Heart left ventricle (tissue), 13 donors: ENCODE measurements at regions not wholly inside any gene's neighbourhood (a gene's known extent, or its start where the extent isn't known, plus 50 kb on each side); places are given as distances from the start of the nearest gene placed in this dataset.

Experiments
- POLR2A ChIP-seq, 2 donors: fragments of 450-650 bp; IDR thresholded peaks; one replicate each; pipeline ENCODE4 v1.6.1; 2017; ENCODE audit warnings: antibody characterized with exemption in 2 of 2, mild to moderate bottlenecking in 2 of 2, moderate library complexity in 2 of 2
- TF ChIP-seq, protein P1 (sequence below), 12 donors: fragments of 200-600 bp; sonication (generic) in 4 of 12; IDR thresholded peaks; one replicate each; pipeline versions ENCODE4 v1.5.0 to v1.8.0; 2018 to 2022; ENCODE audit warnings: antibody characterized with exemption in 12 of 12, mild to moderate bottlenecking in 5 of 12
- donor health status: ischemic (EF 13 %, LVEDD 7.1; RV severe dilation, severe dysfunction).
- donor health status: DM: no; HTN: yes; CAD: no.
- donor health status: DM: no; HTN: no; CAD: no.
- donor health status: ischemic (EF 25% LVEDD 6.9; RV normal size, moderate dysfunction).
- donor health status: ischemic (EF 25% LVEDD 5.7; RV mildly dilated, moderate dysfunction).
- donor health status: ischemic (EF 35%, LVEDD 5.7; RV mildly dilated, moderate dysfunction).
- donor health status: nonischemic (EF 11% LVEDD 7.7; RV severe dilation, severe dysfunction).
- donor health status: DM: yes; HTN: yes; CAD: no.
- donor health status: PGD.
- donor health status: ischemic (EF 29% LVEDD 5.4; RV normal size, mild dysfunction).
- donor health status: nonischemic (EF 23%, LVEDD 6.1; RV moderate dilation, normal function).

DNA sequence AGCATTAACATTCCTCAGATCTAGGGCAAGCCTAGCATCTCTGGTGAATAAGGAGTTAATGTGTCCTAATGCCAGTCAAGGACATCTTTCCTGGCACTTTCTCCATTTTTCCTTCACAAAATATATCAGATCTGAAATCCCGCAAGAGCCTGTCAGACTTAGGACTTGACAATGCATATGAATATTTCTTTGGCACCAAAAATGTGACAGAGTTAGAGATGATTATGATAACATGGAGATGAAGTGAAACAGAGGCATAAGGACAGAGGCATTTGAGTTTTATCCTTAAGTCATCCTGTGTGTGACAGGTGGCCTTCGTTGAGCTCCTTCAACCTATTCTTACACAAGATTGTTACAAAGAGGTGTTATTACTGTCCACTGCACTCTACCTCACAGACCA, 388.0 kb downstream of the EMP1 start:
- TF ChIP-seq, protein P1, sequence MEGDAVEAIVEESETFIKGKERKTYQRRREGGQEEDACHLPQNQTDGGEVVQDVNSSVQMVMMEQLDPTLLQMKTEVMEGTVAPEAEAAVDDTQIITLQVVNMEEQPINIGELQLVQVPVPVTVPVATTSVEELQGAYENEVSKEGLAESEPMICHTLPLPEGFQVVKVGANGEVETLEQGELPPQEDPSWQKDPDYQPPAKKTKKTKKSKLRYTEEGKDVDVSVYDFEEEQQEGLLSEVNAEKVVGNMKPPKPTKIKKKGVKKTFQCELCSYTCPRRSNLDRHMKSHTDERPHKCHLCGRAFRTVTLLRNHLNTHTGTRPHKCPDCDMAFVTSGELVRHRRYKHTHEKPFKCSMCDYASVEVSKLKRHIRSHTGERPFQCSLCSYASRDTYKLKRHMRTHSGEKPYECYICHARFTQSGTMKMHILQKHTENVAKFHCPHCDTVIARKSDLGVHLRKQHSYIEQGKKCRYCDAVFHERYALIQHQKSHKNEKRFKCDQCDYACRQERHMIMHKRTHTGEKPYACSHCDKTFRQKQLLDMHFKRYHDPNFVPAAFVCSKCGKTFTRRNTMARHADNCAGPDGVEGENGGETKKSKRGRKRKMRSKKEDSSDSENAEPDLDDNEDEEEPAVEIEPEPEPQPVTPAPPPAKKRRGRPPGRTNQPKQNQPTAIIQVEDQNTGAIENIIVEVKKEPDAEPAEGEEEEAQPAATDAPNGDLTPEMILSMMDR (IDR thresholded peaks at IDR 0.05): no peak
- TF ChIP-seq POLR2A (IDR thresholded peaks at IDR 0.05): no peak
